T-helper 2 cell treated with Interferon-gamma antibody and Interleukin-4, amounts not matched to agents 100 ng/mL and 5 ng/mL, for 36 hours (primary cell): ENCODE measurements at regions not wholly inside any gene's neighbourhood (a gene's known extent, or its start where the extent isn't known, plus 50 kb on each side); places are given as distances from the start of the nearest gene placed in this dataset.

Experiments used
- intact Hi-C: fragments of 100-400 bp; cut with micrococcal nuclease; formaldehyde crosslinking; loops from one replicate; pipeline ENCODE4 v1.15.1; 2023

- intact Hi-C loops: no loop called here
Observed at GRCh38 chr9:551986-552929, 289.2 kb upstream of the DMRT1 start.

- intact Hi-C loops: no loop called here
Observed at GRCh38 chr9:555493-555892, 286.0 kb upstream of the DMRT1 start.

GRCh38 chr9:556199-556598 lies 285.3 kb upstream of the DMRT1 start:
- intact Hi-C loops: no loop called here

- intact Hi-C loops: no loop called here
Observed at GRCh38 chr9:556675-557074, 284.8 kb upstream of the DMRT1 start.

- intact Hi-C loops: no loop called here
Observed at GRCh38 chr9:557601-558201, 283.8 kb upstream of the DMRT1 start.

- intact Hi-C loops: no loop called here
Observed at GRCh38 chr9:561427-561826, 280.1 kb upstream of the DMRT1 start.

GRCh38 chr9:563200-563599 lies 278.3 kb upstream of the DMRT1 start:
- intact Hi-C loops: no loop called here

GRCh38 chr9:565528-565927 lies 276.0 kb upstream of the DMRT1 start:
- intact Hi-C loops: no loop called here

- intact Hi-C loops: no loop called here
Observed at GRCh38 chr9:567128-567746, 274.3 kb upstream of the DMRT1 start.

GRCh38 chr9:567747-568305 lies 273.7 kb upstream of the DMRT1 start:
- intact Hi-C loops: no loop called here

GRCh38 chr9:569296-569695 lies 272.2 kb upstream of the DMRT1 start:
- intact Hi-C loops: no loop called here

GRCh38 chr9:570187-570586 lies 271.3 kb upstream of the DMRT1 start:
- intact Hi-C loops: no loop called here

GRCh38 chr9:571066-571465 lies 270.4 kb upstream of the DMRT1 start:
- intact Hi-C loops: no loop called here

- intact Hi-C loops: no loop called here
Observed at GRCh38 chr9:571741-572140, 269.8 kb upstream of the DMRT1 start.

GRCh38 chr9:573691-574410 lies 267.6 kb upstream of the DMRT1 start:
- intact Hi-C loops: no loop called here

- intact Hi-C loops: no loop called here
Observed at GRCh38 chr9:575139-575538, 266.4 kb upstream of the DMRT1 start.

- intact Hi-C loops: no loop called here
Observed at GRCh38 chr9:580652-581342, 260.7 kb upstream of the DMRT1 start.

- intact Hi-C loops: no loop called here
Observed at GRCh38 chr9:581673-582497, 259.6 kb upstream of the DMRT1 start.

GRCh38 chr9:582775-583174 lies 258.7 kb upstream of the DMRT1 start:
- intact Hi-C loops: no loop called here

- intact Hi-C loops: no loop called here
Observed at GRCh38 chr9:587527-587926, 254.0 kb upstream of the DMRT1 start.
